Transverse colon (tissue), 4 donors: ENCODE measurements at regions not wholly inside any gene's neighbourhood (a gene's known extent, or its start where the extent isn't known, plus 50 kb on each side); places are given as distances from the start of the nearest gene placed in this dataset.
A peak's percentile ranks its signal among the peaks of the same experiment; 100 is the strongest.

ENCODE experiments used
- DNase-seq: peaks from one replicate; pipeline ENCODE4 v3.0.0-alpha.2; 2019
- H3K27ac ChIP-seq, 4 donors: fragments of 200-600 bp; sonication (generic); 2 replicates each; pipeline ENCODE4 v1.5.1; 2016 to 2018; ENCODE audit warnings: inconsistent platforms in 4 of 4
- H3K27me3 ChIP-seq: fragments of 200-600 bp; sonication (generic); 2 replicates; pipeline ENCODE4 v1.5.1; 2017; ENCODE audit warnings: inconsistent platforms
- H3K36me3 ChIP-seq, 4 donors: fragments of 200-600 bp; sonication (generic); 2 replicates each; pipeline ENCODE4 v1.5.1; 2017 to 2019; ENCODE audit warnings: inconsistent platforms in 4 of 4
- H3K4me1 ChIP-seq, 4 donors: fragments of 200-600 bp; sonication (generic); 2 replicates each; pipeline ENCODE4 v1.5.1; 2017 to 2020; ENCODE audit warnings: inconsistent platforms in 4 of 4
- H3K4me3 ChIP-seq, 4 donors: fragments of 200-600 bp; sonication (generic); 1 replicate in 1 of 4; 2 replicates in 3 of 4; pipeline versions ENCODE4 v1.5.1 to v1.6.1; 2017 to 2019; ENCODE audit warnings: inconsistent platforms in 4 of 4
- H3K9me3 ChIP-seq, 2 donors: fragments of 200-600 bp; sonication (generic); 2 replicates each; pipeline ENCODE4 v1.5.1; 2017 to 2019; ENCODE audit warnings: inconsistent platforms in 2 of 2
- CTCF ChIP-seq, 5 experiments: fragments of 200-600 bp in 3 of 5; fragments of 450-650 bp in 2 of 5; sonication (generic) in 3 of 5; IDR thresholded peaks; 1 replicate in 2 of 5; 2 replicates in 3 of 5; pipeline ENCODE4 v1.5.1; 2016 to 2017; ENCODE audit warnings: antibody characterized with exemption in 5 of 5, inconsistent platforms in 3 of 5, mild to moderate bottlenecking in 2 of 5, moderate library complexity in 1 of 5
- EP300 ChIP-seq: sonication (generic); formaldehyde crosslinking; IDR thresholded peaks from one replicate; pipeline ENCODE4 v1.6.1; 2017; ENCODE audit warnings: antibody characterized with exemption, low read depth
- POLR2A ChIP-seq: fragments of 450-650 bp; IDR thresholded peaks from one replicate; pipeline ENCODE4 v1.6.1; 2016; ENCODE audit warnings: antibody characterized with exemption, mild to moderate bottlenecking, moderate library complexity
- POLR2AphosphoS5 ChIP-seq, 3 donors: sonication (generic); formaldehyde crosslinking; IDR thresholded peaks; one replicate each; pipeline ENCODE4 v1.6.1; 2016; ENCODE audit warnings: antibody characterized with exemption in 3 of 3
- WGBS, 2 donors: methylation state at CpG; one replicate each; pipeline ENCODE4 v1.1.5; 2018; ENCODE audit warnings: low coverage in 1 of 2; 5-methylcytosine and 5-hydroxymethylcytosine counted together
- in situ Hi-C, 4 donors: fragments of 200-750 bp; cut with MboI; loops; one replicate each; pipeline versions ENCODE4 v1.15.0 to v1.15.1; 2017; ENCODE audit warnings: low sequenced_read_pairs in 3 of 4, low pct_ligation_motif_present in 1 of 4, low pct_unique_long_range_greater_than_20kb in 1 of 4
- intact Hi-C: fragments of 100-400 bp; cut with DNase I; formaldehyde crosslinking; loops from one replicate; pipeline ENCODE4 v1.15.1; 2023; ENCODE audit warnings: low total_unique reads

GRCh38 chr1:38253314-38253713, 206.7 kb upstream of the POU3F1 start:
- peaks cover 29% of the 10 kb centered on the region for H3K27me3 ChIP-seq
- no peak for TF ChIP-seq POLR2AphosphoS5 (IDR thresholded peaks at IDR 0.05)
- TF ChIP-seq POLR2A, result no peak
- TF ChIP-seq EP300, result no peak
- no peak for TF ChIP-seq CTCF (IDR thresholded peaks at IDR 0.05)
- H3K4me1 ChIP-seq, result no peaks in the 10 kb centered on the region
- WGBS, 2 donors, result 65 to 84% methylated on average over 2 of the region's 2 CpGs
- no peaks in the 10 kb centered on the region for H3K36me3 ChIP-seq
- in situ Hi-C loops, result no loop called here
- H3K9me3 ChIP-seq, result no peaks in the 10 kb centered on the region
- H3K27ac ChIP-seq, result no peak overlapping the region
- no peak overlapping the region for H3K4me3 ChIP-seq
- intact Hi-C loops, result no loop called here
- no peak for DNase-seq

GRCh38 chr1:38250356-38250755, 203.8 kb upstream of the POU3F1 start:
- peaks cover 2 to 10% (median 4%) of the 10 kb centered on the region in 4 donors for H3K4me1 ChIP-seq
- H3K36me3 ChIP-seq, result no peaks in the 10 kb centered on the region
- H3K4me3 ChIP-seq, result no peak overlapping the region
- in situ Hi-C loops (no loop called here), intact Hi-C loops (no loop called here)
- H3K27me3 ChIP-seq, result peaks cover 29% of the 10 kb centered on the region
- H3K27ac ChIP-seq, result no peak overlapping the region
- DNase-seq, result no peak
- TF ChIP-seq POLR2AphosphoS5 (IDR thresholded peaks at IDR 0.05), result no peak
- TF ChIP-seq EP300, result no peak
- no peak for TF ChIP-seq CTCF (IDR thresholded peaks at IDR 0.05)
- WGBS, 2 donors, result 80% methylated on average over 3 of the region's 3 CpGs; no CpG with 5 or more reads in 1 of the 2 donors
- no peaks in the 10 kb centered on the region for H3K9me3 ChIP-seq

GRCh38 chr1:38249001-38249400, 202.4 kb upstream of the POU3F1 start:
- Histone ChIP-seq H3K4me1 (peaks cover 2 to 10% (median 4%) of the 10 kb centered on the region in 4 donors), H3K9me3 (no peaks in the 10 kb centered on the region), H3K4me3 (no peak overlapping the region), H3K36me3 (no peaks in the 10 kb centered on the region), H3K27me3 (peaks cover 23% of the 10 kb centered on the region), H3K27ac (no peak overlapping the region)
- in situ Hi-C loops, result no loop called here
- WGBS, 2 donors, result 66 to 71% methylated on average over 7 of the region's 7 CpGs
- DNase-seq, result no peak
- no peak for TF ChIP-seq EP300
- no peak for TF ChIP-seq POLR2A
- no peak for TF ChIP-seq CTCF (IDR thresholded peaks at IDR 0.05)
- no peak for TF ChIP-seq POLR2AphosphoS5 (IDR thresholded peaks at IDR 0.05)
- intact Hi-C loops, result no loop called here

GRCh38 chr1:38246955-38247952, 200.7 kb upstream of the POU3F1 start:
- in situ Hi-C loops (no loop called here), intact Hi-C loops (no loop called here)
- no peak overlapping the region for H3K4me3 ChIP-seq
- TF ChIP-seq POLR2AphosphoS5 (IDR thresholded peaks at IDR 0.05), result no peak
- no peak for TF ChIP-seq POLR2A
- TF ChIP-seq CTCF (IDR thresholded peaks at IDR 0.05), result no peak
- no peak for TF ChIP-seq EP300
- WGBS, 2 donors, result 13 to 43% methylated on average over 10 to 22 of the region's 24 CpGs
- H3K36me3 ChIP-seq, result no peaks in the 10 kb centered on the region
- DNase-seq, result peak; percentile 36
- no peak overlapping the region for H3K27ac ChIP-seq
- peaks cover 16% of the 10 kb centered on the region for H3K27me3 ChIP-seq
- peaks cover 2 to 10% (median 4%) of the 10 kb centered on the region in 4 donors for H3K4me1 ChIP-seq
- no peaks in the 10 kb centered on the region for H3K9me3 ChIP-seq
